ENCODE measurements at regions not wholly inside any gene's neighbourhood (a gene's known extent, or its start where the extent isn't known, plus 50 kb on each side); places are given as distances from the start of the nearest gene placed in this dataset.

- TF ChIP-seq MAX (IDR thresholded peaks at IDR 0.05; ENCODE audit: low read depth, low read length), result no peak
- no peak for DNase-seq (ENCODE audit: low read depth)
- no peak overlapping the region for H3K4me3 ChIP-seq (ENCODE audit: low read depth, low read length)
Measured at GRCh38 chr18:39743463-39743862, 2177.9 kb upstream of the CELF4 start.

GRCh38 chr18:39741755-39742466 lies 2176.3 kb upstream of the CELF4 start:
- DNase-seq (ENCODE audit: low read depth), result no peak
- H3K4me3 ChIP-seq (ENCODE audit: low read depth, low read length), result no peak overlapping the region
- TF ChIP-seq MYC (IDR thresholded peaks at IDR 0.05; ENCODE audit: low read depth, low read length) (no peak), MAX (IDR thresholded peaks at IDR 0.05; ENCODE audit: low read depth, low read length) (no peak)
- TF ChIP-seq, protein P1, sequence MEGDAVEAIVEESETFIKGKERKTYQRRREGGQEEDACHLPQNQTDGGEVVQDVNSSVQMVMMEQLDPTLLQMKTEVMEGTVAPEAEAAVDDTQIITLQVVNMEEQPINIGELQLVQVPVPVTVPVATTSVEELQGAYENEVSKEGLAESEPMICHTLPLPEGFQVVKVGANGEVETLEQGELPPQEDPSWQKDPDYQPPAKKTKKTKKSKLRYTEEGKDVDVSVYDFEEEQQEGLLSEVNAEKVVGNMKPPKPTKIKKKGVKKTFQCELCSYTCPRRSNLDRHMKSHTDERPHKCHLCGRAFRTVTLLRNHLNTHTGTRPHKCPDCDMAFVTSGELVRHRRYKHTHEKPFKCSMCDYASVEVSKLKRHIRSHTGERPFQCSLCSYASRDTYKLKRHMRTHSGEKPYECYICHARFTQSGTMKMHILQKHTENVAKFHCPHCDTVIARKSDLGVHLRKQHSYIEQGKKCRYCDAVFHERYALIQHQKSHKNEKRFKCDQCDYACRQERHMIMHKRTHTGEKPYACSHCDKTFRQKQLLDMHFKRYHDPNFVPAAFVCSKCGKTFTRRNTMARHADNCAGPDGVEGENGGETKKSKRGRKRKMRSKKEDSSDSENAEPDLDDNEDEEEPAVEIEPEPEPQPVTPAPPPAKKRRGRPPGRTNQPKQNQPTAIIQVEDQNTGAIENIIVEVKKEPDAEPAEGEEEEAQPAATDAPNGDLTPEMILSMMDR (IDR thresholded peaks at IDR 0.05; ENCODE audit: low read depth, low read length), result no peak

DNA sequence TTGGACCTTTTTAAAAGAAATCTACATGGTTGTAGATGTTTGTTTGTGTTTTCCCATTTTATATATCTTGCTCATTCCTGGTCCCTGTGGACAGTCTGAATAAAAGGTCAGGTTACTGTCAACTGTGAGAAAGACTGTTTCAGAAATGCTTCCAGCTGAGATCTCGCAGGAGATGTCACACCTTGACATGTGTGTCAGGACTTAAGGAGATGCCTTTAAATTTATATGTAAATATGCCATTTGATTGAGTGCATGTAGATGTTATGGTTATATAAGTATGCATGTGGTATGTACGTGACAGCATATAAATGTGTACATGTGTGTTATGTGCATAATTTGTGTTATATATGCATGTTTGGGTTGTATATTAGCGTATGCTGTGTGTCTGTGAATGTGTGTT lies 2172.3 kb upstream of the CELF4 start:
- H3K4me3 ChIP-seq (ENCODE audit: low read depth, low read length), result no peak overlapping the region
- no peak for DNase-seq (ENCODE audit: low read depth)

DNA sequence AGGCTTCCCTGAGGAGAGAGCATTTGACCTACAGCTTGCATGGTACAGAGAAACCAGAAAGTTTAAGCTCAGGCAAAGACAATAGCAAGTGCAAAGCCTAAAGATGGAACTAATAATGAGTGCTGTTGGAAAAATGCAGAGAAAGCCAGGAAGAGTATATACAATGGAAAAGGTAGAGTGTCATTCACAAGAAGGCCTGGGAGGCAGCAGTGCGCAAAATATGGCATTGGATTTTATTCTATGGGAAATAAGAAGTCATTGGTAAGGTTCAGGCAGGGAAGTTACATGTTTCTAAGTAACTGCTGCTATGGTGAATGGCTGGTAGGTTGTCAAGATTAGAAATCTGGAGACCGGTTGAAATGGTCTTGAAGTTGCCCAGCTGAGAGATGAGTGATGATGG lies 2167.3 kb upstream of the CELF4 start:
- no peak overlapping the region for H3K4me3 ChIP-seq (ENCODE audit: low read depth, low read length)
- TF ChIP-seq, protein P1 (IDR thresholded peaks at IDR 0.05; ENCODE audit: low read depth, low read length), result no peak
- TF ChIP-seq POLR2A (IDR thresholded peaks at IDR 0.05; ENCODE audit: extremely low read depth, insufficient read length) (no peak), MAX (IDR thresholded peaks at IDR 0.05; ENCODE audit: low read depth, low read length) (no peak), MYC (IDR thresholded peaks at IDR 0.05; ENCODE audit: low read depth, low read length) (no peak)
- DNase-seq (ENCODE audit: low read depth), result no peak

More for the DNA sequence above, 2172.3 kb upstream of the CELF4 start:
- TF ChIP-seq MYC (IDR thresholded peaks at IDR 0.05; ENCODE audit: low read depth, low read length) (no peak), MAX (IDR thresholded peaks at IDR 0.05; ENCODE audit: low read depth, low read length) (no peak), POLR2A (IDR thresholded peaks at IDR 0.05; ENCODE audit: extremely low read depth, insufficient read length) (no peak)
- TF ChIP-seq, protein P1 (IDR thresholded peaks at IDR 0.05; ENCODE audit: low read depth, low read length), result no peak

DNA sequence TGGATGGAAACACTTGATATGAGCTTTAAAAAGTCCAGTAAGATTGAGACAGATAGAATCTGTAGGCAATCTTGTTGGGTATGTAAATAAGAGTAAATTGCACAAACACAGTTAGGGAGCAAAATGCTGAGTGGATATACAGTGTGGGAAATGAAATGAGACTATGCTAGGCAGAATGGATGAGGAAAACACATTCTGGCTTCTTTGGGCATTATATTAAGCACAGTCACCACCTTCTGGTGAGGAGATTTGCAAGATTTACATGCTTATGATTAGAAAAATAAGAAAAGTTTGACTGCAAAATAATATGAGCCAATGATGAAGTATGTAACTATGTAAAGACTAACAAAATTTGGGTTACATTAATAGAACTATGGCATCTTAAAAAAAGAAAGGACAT lies 2165.0 kb upstream of the CELF4 start:
- H3K4me3 ChIP-seq (ENCODE audit: low read depth, low read length), result no peak overlapping the region
- TF ChIP-seq POLR2A (IDR thresholded peaks at IDR 0.05; ENCODE audit: extremely low read depth, insufficient read length), result no peak
- TF ChIP-seq MYC (IDR thresholded peaks at IDR 0.05; ENCODE audit: low read depth, low read length), result no peak
- TF ChIP-seq MAX (IDR thresholded peaks at IDR 0.05; ENCODE audit: low read depth, low read length), result no peak
- TF ChIP-seq, protein P1 (IDR thresholded peaks at IDR 0.05; ENCODE audit: low read depth, low read length), result no peak
- DNase-seq (ENCODE audit: low read depth), result no peak

DNA sequence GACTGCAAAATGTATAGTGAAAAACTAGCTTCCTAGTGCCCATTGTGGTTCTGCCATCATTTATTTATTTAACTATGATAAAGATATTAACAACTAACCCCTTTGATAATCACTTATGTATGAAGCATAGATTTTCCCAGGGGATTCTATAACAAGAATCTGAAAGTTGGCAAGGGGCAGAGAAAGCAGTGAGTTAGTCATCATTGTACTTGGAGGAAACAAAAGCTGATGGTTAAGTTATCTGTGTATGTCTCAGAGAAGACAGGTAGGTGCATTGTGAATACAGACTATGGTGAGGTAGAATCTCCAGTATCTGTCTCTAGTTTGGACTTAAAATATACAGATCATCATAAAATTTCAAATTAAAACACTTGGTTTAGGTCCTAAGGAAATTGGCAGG lies 2159.1 kb upstream of the CELF4 start:
- DNase-seq (ENCODE audit: low read depth), result no peak
- no peak for TF ChIP-seq POLR2A (IDR thresholded peaks at IDR 0.05; ENCODE audit: extremely low read depth, insufficient read length)
- TF ChIP-seq, protein P1 (IDR thresholded peaks at IDR 0.05; ENCODE audit: low read depth, low read length), result no peak
- no peak for TF ChIP-seq MYC (IDR thresholded peaks at IDR 0.05; ENCODE audit: low read depth, low read length)
- TF ChIP-seq MAX (IDR thresholded peaks at IDR 0.05; ENCODE audit: low read depth, low read length), result no peak
- H3K4me3 ChIP-seq (ENCODE audit: low read depth, low read length), result no peak overlapping the region
